Eye (tissue), 1 donor: ENCODE measurements at regions not wholly inside any gene's neighbourhood (a gene's known extent, or its start where the extent isn't known, plus 50 kb on each side); places are given as distances from the start of the nearest gene placed in this dataset.
A peak's percentile ranks its signal among the peaks of the same experiment; 100 is the strongest.

ENCODE experiments used
- DNase-seq: peaks from one replicate; pipeline ENCODE4 v3.0.0-alpha.2; 2015

DNA sequence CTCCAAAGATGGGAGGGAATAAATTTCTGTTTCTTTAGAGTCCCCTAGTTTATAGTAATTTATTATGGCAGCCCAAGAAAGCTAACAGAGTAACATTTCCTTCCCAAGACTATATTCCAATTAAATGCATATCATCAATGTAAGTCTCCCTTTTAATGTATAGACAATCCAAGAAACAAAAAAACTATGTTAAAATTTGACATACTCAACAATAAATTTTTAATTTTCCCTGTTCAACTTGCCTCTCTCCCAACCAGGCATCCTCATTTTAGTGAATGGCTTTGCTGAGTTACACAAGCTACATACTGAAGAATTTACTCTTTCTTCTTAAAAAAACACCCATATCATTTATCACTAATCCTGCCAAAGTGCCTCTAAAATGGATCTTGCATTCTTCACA, 1357.7 kb downstream of the PCDH9 start:
- no peak for DNase-seq

DNA sequence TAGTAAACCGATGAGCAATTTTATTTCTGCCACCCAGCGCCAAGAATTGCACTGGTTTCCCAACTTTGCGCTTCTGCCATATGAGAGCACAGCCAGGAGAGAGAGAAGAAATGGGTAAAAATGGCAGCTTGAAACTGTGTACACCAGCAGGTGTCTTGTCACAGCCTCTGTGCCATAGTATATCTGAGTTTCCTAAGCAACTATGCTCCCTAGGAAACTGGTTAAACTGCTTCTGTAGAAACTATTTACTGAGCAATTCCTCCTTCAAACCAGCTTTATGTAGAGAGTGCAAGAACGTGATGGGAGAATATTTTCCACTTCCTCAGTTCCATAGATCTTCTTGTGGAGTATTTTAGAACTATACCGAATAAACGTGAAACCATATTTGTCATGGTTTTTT, 1361.3 kb downstream of the PCDH9 start:
- no peak for DNase-seq

DNA sequence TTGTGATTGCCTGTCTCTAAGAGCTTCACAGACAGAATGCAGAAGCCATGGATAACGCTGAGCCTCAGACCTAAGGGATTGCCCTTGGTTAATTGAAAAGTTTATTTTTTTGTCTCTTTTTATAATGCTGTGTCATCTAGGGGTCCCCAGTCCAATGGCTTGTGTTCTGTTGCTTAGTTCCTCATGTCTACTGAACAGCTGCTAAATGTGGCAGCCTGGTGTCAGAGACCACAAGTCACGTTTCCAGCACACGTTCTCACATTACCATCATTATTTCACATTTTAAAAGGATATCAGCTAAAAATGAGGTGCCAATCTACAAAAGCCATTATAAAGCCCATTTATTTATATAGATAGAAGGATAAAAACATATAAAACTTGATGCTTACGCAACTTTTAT, 1362.0 kb downstream of the PCDH9 start:
- DNase-seq, result no peak

DNA sequence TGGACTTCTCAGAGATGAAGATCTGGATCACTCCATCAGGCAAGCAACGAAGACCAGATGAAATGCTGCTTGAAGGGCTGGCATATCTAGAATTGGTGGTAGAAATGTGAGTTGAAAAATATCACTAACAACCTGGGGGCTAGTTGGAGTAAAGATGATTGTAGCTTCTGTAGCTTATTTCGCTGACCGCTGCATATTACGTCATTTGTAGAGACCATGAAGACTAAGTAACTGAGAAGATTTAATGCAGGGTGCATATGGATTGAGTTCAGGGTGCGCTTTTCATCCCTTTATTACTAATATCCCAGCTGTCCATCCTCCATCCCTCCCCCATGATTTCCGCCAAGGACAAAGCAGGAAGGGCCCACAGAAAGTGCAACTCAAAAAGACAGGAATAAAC, 1364.0 kb downstream of the PCDH9 start:
- DNase-seq, result no peak

DNA sequence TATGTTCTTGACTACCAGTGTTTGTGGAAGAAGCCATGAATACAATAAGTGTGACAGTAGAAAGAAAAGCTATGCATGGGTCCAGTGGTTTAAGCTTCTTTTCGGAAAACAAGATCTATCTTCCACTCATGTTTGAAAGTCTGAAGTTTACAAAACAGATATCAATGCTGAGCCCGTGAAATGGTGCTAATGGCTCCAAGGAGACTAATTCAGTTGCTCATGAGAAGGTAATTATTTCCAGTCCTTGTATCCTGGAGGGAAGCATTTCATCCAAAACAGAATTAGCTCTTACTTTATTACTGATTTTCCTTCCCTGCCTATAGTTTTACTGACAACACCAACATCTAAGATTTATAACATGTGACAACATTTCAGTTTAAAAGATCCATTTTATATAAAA, 1364.9 kb downstream of the PCDH9 start:
- DNase-seq, result no peak

DNA sequence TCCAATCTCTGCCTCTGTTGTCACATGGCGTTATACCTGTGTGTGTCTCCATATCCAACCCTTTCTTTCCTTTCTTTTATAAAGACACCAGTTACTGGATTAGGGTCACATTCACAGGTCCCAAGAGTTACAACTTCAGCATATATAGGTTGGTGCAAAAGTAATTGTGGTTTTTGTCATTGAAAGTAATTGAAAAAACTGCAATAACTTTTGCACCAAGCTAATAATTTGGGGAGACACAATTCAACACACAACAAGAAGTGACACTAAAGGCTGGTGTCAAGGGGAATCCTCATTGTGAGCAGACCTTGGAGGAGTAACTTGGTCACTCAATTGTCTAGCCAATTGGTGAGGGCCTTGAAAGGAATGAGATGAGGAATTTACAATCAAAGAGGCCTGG, 1366.1 kb downstream of the PCDH9 start:
- DNase-seq, result no peak

DNA sequence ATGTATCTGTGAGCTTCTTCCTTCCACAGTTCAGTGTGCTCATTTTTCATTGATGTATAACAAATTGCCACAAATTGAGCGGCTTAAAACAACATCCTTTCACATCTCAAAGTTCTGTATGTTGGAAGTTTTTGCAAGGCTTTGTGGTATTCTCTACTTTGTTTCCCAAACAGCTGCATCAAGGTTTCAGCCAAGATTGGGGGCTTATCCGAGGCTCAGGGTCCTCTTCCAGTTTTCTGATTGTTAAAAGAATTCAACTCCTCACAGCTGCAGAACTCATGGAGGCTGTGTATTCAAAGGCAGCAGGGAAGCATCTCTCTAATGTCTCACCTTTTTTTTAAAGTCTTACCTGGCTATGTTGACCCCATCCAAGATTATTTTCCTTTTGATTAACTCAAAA, 1369.8 kb downstream of the PCDH9 start:
- DNase-seq, result no peak

DNA sequence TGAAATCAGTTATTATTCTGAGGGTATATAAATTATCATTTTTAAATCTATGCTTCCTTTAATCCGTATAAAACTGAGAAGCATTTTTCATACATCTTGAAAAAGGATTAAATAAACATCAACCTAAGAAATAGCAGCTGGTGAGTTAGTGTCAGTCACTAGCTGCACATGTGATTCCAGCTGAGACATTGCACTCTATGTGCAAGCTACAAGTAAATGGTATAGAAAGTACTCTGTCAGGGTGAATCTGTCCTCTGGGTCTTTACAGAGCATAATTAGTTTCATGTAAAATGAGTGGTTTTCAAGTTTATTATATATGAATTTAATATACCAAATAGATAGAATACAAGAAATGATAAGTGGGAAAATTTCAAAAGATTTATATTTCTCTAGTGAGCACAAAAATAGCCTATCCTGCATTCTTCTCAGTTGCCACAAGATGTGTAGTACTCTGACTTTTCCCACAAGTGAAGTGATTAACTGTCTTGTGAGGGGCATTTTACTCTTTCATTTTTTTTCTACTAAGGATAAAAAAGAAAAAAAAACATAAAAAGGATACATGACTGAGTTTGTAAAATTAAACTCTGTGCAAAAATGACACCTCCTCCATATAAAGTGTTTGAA, 1372.1 kb downstream of the PCDH9 start:
- peak; percentile 66 for DNase-seq

DNA sequence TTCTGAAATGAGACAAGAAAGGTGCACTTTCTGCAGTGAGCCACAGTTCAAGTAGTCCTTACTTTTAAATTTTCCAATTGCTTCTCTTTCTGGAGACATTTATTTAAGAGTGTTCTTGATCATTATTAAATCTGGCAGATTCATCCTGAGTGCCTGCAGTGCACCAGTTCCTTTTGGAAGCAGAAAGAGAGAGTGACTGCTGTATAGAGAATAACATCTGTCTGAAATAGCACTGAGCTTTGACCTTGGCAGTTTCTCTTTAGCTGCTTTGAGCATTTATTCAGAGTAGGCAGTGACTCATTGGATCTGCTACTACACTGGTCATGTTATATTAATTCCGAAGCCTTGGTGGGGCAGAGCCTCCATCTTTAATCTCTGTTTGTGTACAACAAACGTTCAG, 1373.7 kb downstream of the PCDH9 start:
- peak; percentile 71 for DNase-seq

DNA sequence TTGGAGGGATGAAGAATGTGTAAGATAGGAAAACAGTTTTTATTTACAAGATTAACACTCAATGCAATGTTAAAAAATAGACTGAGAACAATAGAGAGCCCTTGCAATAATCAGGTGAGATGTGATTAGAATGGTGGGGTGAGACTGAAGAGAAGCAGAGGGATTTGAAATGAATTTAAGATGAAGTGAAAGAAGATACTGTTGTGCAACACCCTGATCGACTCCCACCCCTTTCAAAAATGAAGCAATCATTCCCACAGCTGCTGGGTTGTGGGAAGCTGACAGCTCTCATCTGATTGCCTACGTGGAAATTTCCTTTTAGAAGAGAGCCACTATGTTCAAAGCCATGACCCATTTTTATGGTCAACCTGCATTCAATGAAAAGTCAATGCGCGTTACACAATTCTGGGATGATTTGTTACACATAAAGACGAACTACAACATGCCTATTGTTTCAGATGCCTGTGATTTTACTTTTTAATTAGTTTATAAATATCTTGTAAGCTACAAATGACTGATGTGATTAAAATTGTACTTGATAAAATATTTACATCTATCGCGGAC, 1374.8 kb downstream of the PCDH9 start:
- DNase-seq, result peak; percentile 70

DNA sequence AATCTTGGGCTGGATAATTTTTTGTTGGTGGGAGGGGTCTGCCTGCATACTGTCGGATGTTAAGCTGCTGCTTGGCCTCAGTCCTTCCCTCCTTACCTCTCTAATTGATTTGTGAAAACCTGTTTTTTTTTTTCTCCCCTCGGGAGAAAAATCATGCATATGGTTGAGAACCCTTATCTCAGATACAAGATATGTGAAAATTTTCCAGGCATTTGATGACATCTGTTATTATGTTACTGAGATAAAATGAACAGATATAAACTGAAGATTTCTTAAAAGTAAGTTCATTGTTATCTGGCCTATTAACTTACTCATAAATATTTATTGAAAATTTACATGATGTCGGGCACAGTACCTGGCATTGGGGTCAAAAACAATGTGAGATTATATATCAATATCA, 1375.7 kb downstream of the PCDH9 start:
- peak; percentile 30 for DNase-seq

DNA sequence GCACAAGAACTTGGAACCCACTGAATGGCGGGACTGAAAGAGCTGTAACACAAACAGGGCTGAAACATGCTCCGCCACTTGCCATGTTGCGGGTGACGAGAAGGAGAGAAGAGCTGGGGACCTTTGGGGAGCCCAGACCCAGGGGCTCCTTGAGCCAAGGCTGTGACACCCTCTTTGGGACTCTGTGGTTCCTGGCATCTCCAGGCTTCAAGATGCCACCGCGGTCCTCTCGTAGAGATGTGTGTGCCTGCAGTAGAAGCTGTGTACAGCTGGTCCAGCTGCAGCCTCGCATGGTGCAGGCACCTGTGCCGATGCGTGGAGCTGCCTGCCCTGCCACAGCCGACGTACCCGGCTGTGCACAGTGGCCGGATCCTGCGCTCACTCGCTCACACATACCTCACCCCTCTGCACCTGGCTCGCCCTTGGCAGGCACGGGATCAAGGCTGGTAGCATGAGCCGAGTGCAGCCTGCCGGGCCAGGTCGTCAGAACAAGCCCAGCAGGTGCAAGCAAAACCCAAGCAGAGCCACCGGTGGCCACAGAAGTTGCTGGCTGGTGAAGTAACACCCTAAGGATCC, 1385.8 kb downstream of the PCDH9 start:
- no peak for DNase-seq

DNA sequence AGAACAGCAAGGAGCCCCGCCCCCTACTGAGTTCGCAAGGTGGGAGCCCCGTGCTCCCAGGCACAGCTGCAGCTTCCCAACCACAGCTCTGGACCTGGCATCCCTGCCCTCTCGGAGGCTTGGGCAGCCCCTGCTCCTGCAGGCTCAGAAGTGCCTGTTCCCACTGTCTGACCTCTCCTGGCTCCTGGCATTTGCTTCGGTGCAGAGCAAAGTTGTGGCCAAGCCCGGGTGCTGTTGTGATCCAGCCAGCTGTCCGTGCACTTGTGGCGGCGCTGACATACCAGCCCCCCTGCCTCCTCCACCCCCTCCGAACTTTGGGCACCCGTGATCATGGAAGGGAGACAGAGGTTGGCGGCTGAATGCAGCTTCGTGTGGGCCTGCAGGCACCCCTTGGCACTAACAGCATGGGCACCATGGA, 1386.8 kb downstream of the PCDH9 start:
- no peak for DNase-seq

DNA sequence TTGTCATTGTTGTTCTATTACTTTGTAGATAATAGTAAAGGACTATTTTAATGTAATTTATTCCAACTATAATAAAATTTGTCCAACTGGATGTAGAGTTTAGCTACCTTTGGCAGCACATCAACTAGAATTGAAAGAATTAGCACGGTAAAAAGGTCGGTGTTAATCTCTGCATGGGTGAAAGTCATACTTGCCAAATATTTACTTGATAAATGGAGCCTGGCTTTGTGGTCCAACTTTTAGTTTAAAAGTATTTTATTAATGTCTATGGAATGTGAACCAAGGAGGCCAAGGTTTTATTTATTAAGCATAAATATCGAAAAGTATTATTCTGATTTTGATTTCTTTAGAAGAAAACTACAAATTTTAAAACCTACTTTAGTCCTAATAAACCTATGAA, 1389.0 kb downstream of the PCDH9 start:
- no peak for DNase-seq

DNA sequence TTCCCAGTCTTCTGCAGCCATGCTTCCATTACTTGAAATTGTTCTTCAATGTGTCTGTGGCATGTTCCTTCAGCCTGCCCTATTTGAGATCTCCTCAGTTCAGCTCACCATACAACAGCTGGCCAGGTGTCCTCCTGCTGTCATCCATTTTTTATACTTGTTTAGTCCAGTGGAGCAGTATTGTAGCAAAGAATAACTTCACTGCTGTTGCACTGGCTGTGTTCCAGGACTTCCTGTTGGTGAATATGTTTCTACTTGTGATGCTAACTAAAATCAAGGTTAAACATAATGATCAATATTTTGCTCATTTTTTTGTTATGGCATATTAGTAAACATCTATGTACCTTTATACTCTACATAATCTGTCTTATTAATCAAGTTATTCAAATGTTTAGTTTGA, 1394.1 kb downstream of the PCDH9 start:
- no peak for DNase-seq

DNA sequence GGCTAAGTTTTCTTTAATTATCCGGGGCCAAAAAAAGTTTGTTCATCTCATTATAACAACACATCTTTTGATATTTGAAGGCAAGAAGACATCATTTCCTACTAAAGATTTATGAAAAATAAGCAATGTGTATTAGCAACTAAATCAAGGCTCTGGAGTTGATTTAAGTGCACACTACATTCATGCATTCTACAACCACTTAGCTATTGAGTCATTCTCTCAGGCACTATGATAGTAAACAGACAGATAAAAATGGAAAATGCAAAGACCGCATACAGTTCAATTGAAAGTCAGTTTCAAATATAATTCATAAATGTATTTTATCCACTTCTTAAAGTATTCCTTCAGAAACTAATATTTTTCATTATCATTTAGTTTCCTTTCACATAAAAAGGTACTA, 1395.2 kb downstream of the PCDH9 start:
- DNase-seq, result no peak

DNA sequence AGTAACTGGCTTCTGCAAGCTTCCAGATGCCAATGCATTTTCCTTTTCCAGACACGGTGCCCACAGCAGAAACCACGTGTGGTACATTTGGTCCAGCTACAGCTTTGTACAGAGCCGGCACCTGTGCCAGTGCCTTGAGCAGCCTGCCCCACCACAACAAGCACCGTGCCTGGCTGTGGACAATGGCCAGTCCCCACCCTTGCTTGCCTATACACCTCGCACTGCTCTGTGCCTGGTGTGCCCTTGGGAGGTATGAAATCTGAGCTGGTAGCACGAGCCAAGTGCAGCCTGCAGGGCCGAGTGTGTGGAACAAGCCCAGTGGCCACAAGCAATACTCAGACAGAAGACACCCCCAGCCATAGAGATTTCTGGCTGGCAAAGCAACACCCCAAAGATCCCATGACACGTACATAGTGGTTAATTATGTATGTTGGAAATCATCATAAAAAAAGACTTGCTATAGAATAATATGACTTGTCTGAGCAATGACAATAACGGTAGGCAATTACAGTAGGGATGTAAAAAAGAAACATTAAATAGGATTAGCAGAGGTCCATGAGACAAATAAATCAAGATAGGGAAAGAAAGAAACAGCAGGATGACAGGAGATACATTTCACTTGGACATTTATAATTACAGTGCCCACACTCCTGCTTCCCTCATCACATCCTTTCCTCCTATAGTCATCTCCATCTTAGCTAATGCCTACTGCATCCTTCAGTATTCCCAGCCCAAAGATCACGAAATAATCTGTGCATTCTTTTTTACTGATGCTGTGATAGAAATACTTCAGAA, 1399.5 kb downstream of the PCDH9 start:
- DNase-seq, result no peak

DNA sequence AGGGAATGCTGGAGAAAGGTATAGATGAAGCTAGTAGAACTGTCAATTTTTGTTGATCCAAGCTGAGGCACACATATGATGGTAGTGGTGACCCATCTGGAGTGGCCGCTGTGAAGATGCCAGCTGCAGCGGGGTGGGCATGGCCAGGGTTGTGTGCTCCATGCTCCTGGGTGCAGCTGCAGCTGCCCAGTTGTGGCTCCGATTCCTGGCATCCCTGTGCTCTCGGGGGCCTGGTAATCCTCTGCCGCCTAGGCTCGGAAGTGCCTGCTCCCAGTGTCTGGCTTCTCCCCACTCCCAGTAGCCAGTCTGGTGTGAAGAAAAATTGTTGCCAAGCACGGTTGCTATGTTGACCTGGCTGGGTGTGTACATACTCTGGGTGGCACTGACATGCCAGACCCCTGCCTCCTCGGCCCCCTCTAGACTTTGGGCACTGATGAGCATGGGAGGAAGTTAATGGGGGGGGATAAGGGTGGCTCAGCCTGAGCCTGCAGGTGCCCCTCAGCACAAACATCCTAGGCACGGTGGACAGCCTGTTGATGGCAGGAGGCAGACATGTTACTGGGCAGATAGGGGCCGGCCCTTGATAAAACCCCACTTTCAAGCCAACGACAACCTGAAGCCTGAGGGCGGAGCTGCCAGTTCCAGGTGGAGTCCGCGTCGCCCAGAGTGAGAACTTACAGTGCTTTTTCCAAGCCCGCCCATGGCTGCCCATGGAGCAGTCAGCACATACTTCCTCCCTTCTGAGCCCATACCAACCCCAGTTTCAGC, 1400.7 kb downstream of the PCDH9 start:
- no peak for DNase-seq

DNA sequence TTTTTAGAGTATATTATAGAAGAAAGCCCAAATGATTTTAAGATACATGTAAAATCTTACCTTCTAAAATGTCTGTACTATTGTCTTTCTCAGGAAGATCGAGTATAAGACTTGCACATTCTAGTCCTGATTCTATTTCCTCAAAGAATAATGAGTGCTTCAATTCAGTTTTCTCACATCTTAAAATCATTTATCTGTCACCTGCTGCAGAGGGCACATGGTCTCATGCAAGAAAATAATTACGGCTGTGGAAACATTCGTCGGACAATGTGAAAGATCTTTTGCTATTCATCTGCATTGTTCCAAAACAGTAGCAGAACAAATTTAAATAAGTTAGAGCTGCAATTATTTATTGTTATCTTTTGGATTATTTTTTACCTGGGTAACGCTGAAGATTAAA, 1403.5 kb downstream of the PCDH9 start:
- no peak for DNase-seq

DNA sequence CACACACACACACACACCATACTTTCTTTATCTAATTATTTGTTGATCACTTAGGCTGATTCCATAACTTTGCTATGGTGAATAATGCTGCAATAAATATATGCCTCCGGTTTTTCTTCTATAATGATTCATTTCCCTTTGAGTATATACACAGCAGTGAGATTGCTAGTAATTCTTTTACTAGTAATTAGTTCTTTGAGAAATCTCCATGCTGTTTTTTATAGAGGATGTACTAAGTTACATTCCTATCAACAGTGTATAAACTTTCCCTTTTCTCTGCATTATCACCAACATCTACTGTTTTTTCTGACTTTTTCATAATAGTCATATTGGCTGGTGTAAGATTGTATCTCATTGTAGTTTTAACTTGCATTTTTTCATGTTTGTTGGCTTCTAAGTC, 1405.1 kb downstream of the PCDH9 start:
- DNase-seq, result no peak

DNA sequence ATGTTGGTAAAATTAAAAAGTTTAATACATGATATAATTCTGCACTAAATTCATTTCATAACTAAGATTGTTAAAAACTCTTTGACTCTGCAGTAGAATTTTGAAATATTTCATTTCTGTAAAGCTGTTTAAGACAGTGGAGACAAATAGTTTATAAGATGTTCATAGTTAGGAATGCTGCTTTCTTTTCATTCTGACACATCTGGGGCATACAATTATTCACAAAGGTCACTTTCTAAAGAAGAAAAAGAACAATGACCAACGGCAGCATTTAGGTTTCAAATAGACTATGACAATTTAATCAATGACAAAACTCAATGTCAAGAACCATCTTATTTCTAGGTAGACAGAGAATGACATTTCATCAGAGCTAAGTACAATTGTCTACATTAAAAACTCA, 1422.1 kb downstream of the PCDH9 start:
- DNase-seq, result peak; percentile 16

DNA sequence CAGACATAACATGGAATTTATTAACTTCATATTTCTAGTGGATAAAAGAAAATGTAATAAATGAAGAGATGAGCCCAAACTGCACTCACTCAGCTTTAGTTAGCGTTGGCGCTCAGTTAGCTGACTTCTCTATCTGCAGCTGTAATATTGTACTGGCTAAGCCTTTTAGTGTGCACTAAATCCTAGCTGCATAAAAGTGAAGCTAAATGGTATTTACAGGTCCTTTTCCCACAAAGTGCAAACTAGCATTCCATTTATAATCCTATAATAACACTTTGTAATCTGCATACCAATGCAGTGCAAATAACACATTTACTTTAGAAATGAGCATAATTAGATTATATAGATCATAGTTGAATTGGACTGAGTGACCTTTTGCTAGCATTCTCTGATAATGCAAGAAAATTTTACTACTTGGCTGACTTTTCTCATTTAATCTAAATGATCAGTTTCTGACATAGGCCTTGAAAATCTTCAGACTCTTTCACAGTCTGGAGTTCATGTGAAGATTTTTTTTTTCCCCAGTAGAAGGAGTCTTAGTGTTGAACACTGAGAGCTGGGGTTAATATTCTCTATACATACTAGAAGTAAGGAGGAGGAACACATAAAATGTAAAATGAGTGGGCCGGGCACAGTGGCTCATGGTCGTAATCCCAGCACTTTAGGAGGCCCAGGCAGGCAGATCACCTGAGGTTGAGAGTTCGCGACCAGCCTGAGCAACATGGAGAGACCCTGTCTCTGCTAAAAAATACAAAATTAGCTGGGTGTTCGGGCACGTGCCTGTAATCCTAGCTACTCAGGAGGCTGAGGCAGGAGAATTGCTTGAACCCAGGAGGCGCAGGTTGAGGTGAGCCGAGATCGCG, 1426.4 kb downstream of the PCDH9 start:
- DNase-seq, result no peak
